Thoracic aorta (tissue), 2 donors: ENCODE measurements at regions not wholly inside any gene's neighbourhood (a gene's known extent, or its start where the extent isn't known, plus 50 kb on each side); places are given as distances from the start of the nearest gene placed in this dataset.

Experiments used
- ATAC-seq: fragments of 150-250 bp; one replicate; pipeline ENCODE4 v1.8.0; 2017; ENCODE audit warnings: low read depth; ENCODE audit not compliant: insufficient number of reproducible peaks, low FRiP score
- DNase-seq: peaks from one replicate; pipeline ENCODE4 v3.0.0-alpha.2; 2020; ENCODE audit warnings: low spot score
- H3K27ac ChIP-seq, 2 donors: fragments of 200-600 bp; sonication (generic); 1 replicate in 1 of 2; 2 replicates in 1 of 2; pipeline ENCODE4 v1.5.1; 2016; ENCODE audit warnings: mild to moderate bottlenecking in 2 of 2, moderate library complexity in 2 of 2
- H3K27me3 ChIP-seq: fragments of 200-600 bp; sonication (generic); replicated peaks from 2 replicates; pipeline ENCODE4 v1.6.0; 2016; ENCODE audit warnings: mild to moderate bottlenecking; ENCODE audit not compliant: insufficient read depth
- H3K36me3 ChIP-seq: fragments of 200-600 bp; sonication (generic); one replicate; pipeline ENCODE4 v1.5.1; 2016
- H3K4me1 ChIP-seq, 2 donors: fragments of 200-600 bp; sonication (generic); 1 replicate in 1 of 2; 2 replicates in 1 of 2; pipeline versions ENCODE4 v1.5.1 to v1.6.0; 2016; ENCODE audit warnings: low read depth in 2 of 2, mild to moderate bottlenecking in 1 of 2; ENCODE audit not compliant: control insufficient read depth in 1 of 2
- H3K4me3 ChIP-seq: fragments of 200-600 bp; sonication (generic); 2 replicates; pipeline ENCODE4 v1.5.1; 2016; ENCODE audit warnings: mild to moderate bottlenecking
- H3K9me3 ChIP-seq: fragments of 200-600 bp; sonication (generic); 2 replicates; pipeline ENCODE4 v1.5.1; 2016
- CTCF ChIP-seq: fragments of 200-600 bp; sonication (generic); IDR thresholded peaks from one replicate; pipeline ENCODE4 v1.5.1; 2019; ENCODE audit warnings: antibody characterized with exemption

- no peak for DNase-seq
- no peak for ATAC-seq
- Histone ChIP-seq H3K9me3 (no peaks in the 10 kb centered on the region), H3K4me3 (no peak overlapping the region), H3K36me3 (no peaks in the 10 kb centered on the region), H3K27me3 (no peaks in the 10 kb centered on the region), H3K4me1 (no peaks in the 10 kb centered on the region), H3K27ac (no peak overlapping the region)
- TF ChIP-seq CTCF, result no peak
Measured at GRCh38 chr2:133956434-133956935, 297.4 kb upstream of the MGAT5 start.

GRCh38 chr2:133957724-133958480 lies 296.0 kb upstream of the MGAT5 start:
- DNase-seq, result no peak
- Histone ChIP-seq H3K4me1 (no peaks in the 10 kb centered on the region), H3K27me3 (no peaks in the 10 kb centered on the region), H3K27ac (no peak overlapping the region), H3K9me3 (no peaks in the 10 kb centered on the region), H3K36me3 (no peaks in the 10 kb centered on the region), H3K4me3 (no peak overlapping the region)
- TF ChIP-seq CTCF, result no peak
- no peak for ATAC-seq

DNA sequence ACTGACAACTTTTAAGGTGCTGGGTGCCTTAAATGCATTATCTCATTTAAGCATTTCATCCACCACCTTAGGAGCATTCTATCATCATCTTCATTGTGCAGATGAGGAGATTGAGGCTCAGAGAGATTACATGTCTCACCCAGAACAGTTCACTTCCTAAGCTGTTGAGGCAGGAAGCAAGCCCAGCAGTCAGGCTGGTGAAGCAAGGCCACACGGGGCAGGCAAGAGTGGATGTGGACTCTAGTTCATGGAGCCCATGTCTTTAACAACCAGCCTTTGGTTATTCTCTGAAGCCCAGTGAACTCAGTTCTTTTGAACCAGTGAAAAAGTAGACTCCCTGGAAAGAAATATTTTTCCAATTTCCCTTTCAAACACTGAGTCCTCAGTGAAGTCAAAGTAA lies 294.8 kb upstream of the MGAT5 start:
- Histone ChIP-seq H3K27me3 (no peaks in the 10 kb centered on the region), H3K27ac (no peak overlapping the region), H3K36me3 (no peaks in the 10 kb centered on the region), H3K4me1 (no peaks in the 10 kb centered on the region), H3K4me3 (no peak overlapping the region), H3K9me3 (no peaks in the 10 kb centered on the region)
- ATAC-seq (no peak), DNase-seq (no peak)
- TF ChIP-seq CTCF, result no peak

- ATAC-seq, result no peak
- H3K36me3 ChIP-seq, result no peaks in the 10 kb centered on the region
- H3K9me3 ChIP-seq, result no peaks in the 10 kb centered on the region
- no peaks in the 10 kb centered on the region for H3K4me1 ChIP-seq
- H3K4me3 ChIP-seq, result no peak overlapping the region
- DNase-seq, result no peak
- no peaks in the 10 kb centered on the region for H3K27me3 ChIP-seq
- no peak for TF ChIP-seq CTCF
- no peak overlapping the region for H3K27ac ChIP-seq
Measured at GRCh38 chr2:133966720-133967304, 287.1 kb upstream of the MGAT5 start.

GRCh38 chr2:133967326-133967725 lies 286.5 kb upstream of the MGAT5 start:
- no peak for ATAC-seq
- Histone ChIP-seq H3K4me3 (no peak overlapping the region), H3K9me3 (no peaks in the 10 kb centered on the region), H3K36me3 (no peaks in the 10 kb centered on the region), H3K4me1 (peaks cover 1 to 4% of the 10 kb centered on the region in 2 donors), H3K27me3 (no peaks in the 10 kb centered on the region), H3K27ac (no peak overlapping the region)
- no peak for TF ChIP-seq CTCF
- no peak for DNase-seq
